ENCODE measurements at regions not wholly inside any gene's neighbourhood (a gene's known extent, or its start where the extent isn't known, plus 50 kb on each side); places are given as distances from the start of the nearest gene placed in this dataset.
"Not testable (repeated sequence)": the region's sequence is repeated elsewhere in the genome, so short reads cannot be mapped to it uniquely, and the experiment has no call there.

DNA sequence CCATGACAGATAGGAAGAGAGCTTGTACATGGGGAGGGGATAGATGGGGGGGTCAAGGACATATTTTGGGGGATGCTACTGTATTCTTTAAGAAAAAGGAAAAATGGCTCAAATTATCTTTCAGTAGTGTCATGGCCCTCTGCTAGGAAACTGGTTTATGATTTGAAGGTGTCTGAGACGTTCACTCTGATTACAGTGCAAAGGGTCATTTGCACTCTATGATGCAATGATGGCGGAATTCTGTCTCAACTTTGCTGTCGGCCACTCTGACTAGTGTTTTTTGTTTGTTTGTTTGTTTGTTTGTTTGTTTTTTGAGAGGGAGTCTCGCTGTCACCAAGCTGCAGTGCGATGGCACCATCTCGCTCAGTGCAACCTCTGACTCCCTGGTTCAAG lies 180.0 kb downstream of the SOX4 start:
- DNase-seq: no peak

- DNase-seq: no peak
Measured at GRCh38 chr6:21777846-21778245, 184.3 kb downstream of the SOX4 start.

DNA sequence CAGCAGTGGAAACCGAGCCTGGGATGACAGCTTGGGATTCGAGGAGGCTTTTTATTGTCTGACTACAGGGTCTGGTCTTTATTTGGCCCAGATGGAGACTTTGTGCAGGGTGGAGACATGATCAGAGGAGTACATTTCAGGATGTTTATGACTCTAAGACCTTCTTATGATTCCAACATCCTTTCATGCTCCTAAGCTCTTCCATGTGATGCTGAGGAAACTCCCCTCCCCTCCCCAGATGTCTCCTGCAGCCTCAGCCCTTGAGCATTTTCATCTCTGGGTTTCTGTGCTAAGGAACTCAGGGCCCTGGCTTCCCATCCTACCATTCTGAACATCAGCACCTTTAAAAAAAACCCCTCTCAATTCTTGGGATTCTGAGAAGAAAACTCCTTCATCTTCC lies 186.6 kb downstream of the SOX4 start:
- DNase-seq: no peak

GRCh38 chr6:21780679-21781078 lies 187.1 kb downstream of the SOX4 start:
- no peak for DNase-seq

DNA sequence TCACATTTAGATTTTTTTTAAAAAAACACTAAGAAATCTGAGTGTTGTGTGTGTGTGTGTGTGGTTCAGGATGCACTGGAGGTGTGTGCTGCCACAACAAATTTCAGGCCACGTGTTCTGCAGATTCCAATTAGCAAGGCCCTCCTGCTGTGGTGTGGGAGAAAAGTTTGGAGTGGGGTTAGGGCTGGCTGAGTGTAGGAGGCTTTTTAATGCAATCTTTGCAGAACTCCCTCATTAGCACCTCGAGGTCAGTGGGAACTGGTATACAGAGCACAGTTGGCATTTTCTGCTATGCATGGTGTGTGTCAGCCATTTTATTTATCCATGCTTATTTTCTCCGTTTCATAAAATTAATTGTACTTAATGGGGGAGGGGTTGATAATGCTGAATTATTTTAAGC lies 187.6 kb downstream of the SOX4 start:
- no peak for DNase-seq

- no peak for DNase-seq
Measured at GRCh38 chr6:21785164-21785563, 191.6 kb downstream of the SOX4 start.

- no peak for DNase-seq
Measured at GRCh38 chr6:21791056-21791455, 197.5 kb downstream of the SOX4 start.

DNA sequence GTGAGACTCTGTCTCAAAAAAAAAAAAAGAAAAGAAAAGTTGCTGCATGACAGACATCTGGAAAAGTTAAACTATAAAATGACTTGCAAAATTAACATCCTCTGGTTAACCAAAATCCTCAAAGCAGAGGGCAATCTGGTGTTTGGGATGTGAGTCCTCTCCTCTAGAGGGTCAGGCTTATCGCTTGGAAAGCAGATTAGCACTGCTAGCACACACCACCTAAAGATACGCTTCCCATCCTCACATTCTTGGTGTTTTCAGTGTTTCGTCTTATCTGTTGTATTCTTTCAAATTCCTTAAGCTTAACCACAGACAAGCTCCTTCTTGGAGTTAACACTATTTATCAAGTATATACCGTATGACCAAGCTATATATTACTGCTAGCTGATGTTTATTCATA lies 198.0 kb downstream of the SOX4 start:
- no peak for DNase-seq

DNA sequence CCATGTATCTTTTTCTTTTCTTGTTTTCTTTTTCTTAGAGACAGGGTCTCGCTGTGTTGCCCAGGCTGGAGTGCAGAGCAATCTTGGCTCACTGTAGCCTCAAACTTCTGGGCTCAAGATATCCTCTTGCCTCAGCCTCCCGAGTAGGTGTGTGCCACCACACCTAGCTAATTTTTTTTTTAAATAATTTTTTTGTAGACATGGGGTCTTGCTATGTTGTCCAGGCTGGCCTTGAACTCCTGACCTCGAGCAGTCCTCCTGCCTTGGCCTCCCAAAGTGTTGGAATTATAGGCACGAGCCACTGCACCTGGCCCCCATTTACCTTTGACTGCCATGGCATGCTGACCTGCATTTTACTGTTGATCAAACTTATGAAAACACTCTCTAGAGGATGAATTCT lies 198.6 kb downstream of the SOX4 start:
- no peak for DNase-seq

DNA sequence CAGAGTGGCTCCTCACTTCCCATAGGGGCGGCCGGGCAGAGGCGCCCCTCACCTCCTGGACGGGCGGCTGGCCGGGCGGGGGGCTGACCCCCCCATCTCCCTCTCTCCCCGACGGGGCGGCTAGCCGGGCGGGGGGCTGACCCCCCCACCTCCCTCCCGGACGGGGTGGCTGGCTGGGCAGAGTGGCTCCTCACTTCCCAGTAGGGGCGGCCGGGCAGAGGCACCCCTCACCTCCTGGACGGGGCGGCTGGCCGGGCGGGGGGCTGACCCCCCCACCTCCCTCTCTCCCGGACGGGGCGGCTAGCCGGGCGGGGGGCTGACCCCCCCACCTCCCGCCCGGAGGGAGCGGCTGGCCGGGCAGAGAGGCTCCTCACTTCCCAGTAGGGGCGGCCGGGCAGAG lies 203.4 kb downstream of the SOX4 start:
- DNase-seq: not testable (repeated sequence)

DNA sequence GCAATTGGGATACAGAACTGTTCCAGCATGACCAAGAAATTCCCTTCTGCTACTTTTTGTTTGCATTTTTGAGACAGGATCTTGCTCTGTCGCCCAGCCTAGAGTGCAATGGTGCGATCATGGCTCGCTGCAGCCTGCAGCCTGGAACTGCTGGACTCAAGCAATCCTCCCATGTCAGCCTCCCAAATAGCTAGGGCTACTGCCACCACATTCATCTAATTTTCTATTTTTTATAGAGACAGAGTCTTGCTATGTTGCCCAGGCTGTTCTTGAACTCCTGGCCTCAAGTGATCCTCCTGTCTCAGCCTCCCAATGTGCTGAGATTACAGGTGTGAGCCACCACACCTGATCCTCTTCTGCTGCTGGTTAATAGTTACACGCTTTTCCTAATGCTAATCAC lies 204.9 kb downstream of the SOX4 start:
- no peak for DNase-seq

GRCh38 chr6:21800330-21800729 lies 206.8 kb downstream of the SOX4 start:
- DNase-seq: no peak

DNA sequence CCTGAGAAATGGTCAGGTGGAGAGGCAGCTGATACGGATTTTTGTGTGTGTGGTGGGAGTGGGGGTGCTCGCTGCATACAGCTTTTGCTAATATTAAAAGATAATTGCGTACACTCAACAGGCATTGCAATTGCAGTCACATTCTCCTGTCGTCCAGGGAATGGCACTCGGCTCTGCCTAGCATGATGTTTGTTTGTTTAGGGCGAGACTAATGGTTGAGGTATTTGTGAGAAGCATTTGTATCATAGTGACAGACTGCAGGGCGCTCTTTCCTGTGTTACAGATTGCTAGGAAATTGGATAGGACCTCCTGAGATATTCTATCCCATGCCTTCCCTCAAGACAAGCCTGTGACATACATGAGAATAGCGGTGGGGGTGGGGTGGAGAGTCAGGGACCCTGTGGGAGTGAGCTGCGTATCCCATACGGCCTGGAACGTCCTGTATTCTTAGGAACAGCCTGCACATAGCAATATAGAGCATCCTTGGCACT lies 207.4 kb downstream of the SOX4 start:
- DNase-seq: no peak

DNA sequence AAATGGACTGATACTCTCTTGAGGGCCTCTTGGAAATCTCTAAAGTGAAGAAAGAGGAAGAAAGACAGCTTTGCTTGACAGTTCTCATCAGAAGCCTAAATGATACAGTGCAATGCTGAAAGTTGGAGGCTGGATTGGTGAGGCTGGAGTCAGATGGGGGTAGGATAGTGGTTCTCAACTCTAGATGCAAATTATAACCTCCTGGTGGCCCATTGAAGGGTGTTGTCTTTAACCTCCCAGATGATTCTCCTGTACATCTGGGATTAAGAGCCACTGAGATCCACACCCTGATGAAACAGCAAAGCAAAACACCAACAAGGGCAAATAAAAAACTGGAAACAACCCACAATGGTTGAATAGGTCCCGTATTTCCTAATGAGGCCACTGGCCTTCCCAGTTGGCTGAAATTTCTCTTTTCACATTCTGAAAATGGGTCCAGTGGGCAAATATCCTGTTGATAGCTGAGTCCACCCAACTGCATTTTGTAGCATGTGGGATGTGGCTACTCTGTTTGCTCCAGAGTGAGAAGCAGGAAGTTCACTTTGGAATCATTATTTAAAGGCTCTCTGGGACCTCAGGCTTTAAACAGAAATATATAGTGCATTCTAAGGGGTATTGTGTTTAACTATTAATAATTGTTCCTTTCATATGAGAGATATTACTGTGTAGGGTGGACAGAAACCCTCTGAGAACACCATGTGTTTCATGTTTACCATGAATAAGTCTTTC lies 208.1 kb downstream of the SOX4 start:
- DNase-seq: no peak

GRCh38 chr6:21802175-21802822 lies 208.7 kb downstream of the SOX4 start:
- no peak for DNase-seq

DNA sequence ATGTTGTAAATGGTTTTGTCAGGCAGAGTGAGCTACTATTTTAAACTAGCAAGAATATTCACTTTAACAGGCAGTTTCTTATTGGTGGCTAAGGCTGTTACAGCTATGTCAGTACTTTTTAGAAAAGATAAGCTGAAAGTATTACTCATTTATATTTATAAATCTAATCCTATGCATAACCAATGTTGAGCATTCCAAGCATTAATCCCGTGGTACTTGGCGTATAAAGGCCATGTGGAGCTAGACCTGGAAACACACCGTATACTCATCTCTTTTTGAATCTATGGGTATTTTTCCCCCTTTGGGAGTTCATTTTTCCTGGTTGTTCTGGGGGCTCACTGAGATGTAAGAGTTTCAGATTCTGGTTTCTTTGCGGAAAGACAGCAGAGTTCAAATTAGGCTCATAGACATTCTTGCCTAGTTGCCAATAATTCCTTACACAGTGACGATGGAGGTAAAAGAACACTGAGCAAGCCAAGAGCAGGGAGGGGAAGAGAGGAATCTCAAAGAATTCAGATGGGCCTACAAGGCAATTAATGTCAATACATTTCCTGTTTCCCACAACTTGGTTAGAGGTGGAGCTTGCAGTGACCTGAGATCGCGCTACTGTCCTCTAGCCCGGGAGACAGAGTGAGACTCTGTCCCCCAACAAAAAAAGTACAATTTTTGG lies 211.5 kb downstream of the SOX4 start:
- DNase-seq: no peak

DNA sequence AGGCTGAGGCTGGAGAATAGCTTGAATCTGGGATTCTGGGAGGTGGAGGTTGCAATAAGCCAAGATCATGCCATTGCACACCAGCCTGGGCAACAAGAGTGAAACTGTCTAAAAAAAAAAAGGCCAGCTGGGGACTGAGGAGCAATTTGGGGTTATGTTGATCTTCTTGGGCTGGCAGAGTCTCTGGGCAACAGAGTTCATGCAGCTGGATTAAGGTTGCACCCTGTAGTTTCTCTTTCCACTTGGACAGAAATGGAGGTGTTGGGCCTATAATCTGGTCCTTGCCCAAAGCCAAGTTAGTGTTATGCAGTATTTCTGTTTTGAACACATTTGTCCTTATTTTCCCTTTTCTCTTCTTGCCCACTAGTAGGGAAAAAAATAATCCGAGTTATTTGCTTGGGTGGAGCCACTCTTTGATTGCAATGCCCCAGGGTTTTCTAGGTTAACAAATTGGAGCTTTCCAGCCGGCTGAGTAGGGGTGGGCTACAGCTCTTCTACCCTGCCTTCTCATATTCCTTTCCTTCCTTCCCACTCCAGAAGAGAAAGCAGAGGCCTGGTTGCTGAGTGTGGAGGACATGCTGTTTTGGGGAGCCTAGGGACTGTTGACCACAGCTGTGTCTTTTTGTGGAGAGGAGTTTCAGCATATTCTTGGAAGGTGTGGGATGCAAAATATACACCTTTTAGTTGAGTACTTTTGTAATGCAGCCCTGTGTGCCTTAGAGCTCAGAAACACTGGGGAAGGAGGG lies 213.9 kb downstream of the SOX4 start:
- DNase-seq: no peak

DNA sequence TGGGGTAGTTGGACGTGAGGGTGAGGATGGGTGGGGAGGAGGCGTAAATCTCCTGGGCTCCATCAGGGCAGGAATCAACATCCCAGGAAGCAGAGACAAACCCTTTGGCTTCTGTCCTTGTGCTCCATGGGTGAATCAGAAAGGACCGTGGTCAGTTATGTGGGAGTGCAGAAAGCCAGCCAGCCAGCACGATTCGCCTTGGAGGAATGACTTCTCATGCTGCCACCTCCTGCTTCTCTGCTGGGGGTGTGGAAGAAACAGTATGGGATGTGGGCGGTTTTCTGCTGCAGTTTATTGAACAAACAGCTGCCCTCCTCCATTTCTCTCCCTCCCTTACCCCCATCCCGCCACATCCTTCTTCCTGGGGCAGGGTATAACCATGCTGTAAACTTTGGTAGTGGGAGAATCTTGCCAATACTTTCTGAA lies 214.5 kb downstream of the SOX4 start:
- DNase-seq: no peak

GRCh38 chr6:21808551-21809242 lies 215.1 kb downstream of the SOX4 start:
- DNase-seq: peak; percentile 54

- no peak for DNase-seq
Measured at GRCh38 chr6:21811484-21811883, 217.9 kb downstream of the SOX4 start.

- no peak for DNase-seq
Measured at GRCh38 chr6:21816231-21816630, 222.7 kb downstream of the SOX4 start.

DNA sequence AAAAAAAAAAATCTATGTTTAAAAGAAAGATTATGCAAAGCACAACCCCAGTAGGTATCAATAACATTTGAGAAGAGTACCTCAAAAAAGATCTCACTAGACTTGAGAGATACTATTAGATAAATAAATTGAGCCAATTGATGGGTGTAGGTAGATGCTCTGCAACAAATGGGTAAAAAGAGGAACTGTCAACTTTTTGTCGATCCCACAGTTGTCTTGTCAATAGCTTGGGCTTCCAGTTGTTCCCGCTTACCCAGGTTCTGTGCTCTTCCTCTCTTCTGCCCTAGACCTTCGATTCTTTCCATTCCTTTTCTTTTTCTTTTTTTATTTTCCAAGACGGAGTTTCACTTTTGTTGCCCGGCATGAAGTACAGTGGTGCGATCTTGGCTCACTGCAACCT lies 226.9 kb downstream of the SOX4 start:
- no peak for DNase-seq

DNA sequence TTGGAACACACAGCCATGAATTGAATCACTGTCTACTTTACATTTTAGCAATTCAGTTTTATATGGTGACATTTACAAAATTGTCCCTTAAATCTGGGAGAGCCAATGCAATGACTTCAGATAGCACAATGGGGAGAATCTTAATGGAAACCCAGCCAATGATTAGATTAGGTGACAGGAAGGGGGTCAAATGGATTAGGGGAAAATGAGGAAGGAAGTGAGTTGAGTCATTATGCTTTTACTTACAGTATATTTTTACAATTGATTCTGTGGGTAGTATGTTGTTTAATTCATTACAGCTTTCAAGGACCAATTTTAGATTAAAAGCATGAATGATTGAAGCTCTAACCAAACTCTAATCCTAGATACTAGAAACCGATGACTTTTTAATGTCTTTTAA lies 229.8 kb downstream of the SOX4 start:
- DNase-seq: no peak
